Mesendoderm (in vitro differentiated cells): ENCODE measurements at regions not wholly inside any gene's neighbourhood (a gene's known extent, or its start where the extent isn't known, plus 50 kb on each side); places are given as distances from the start of the nearest gene placed in this dataset.

Experiments used
- DNase-seq: peaks from one replicate; pipeline ENCODE4 v3.0.0; 2013
- H2AK5ac ChIP-seq: 2 replicates; pipeline ENCODE4 v1.6.1; 2013; ENCODE audit warnings: low read length, inconsistent platforms
- H2BK120ac ChIP-seq: 2 replicates; pipeline ENCODE4 v1.6.1; 2013; ENCODE audit warnings: low read depth, mild to moderate bottlenecking, low read length, moderate library complexity, mixed read lengths
- H2BK15ac ChIP-seq: replicated peaks from 2 replicates; pipeline ENCODE4 v1.6.1; 2013; ENCODE audit warnings: low read depth, mild to moderate bottlenecking, moderate library complexity
- H2BK5ac ChIP-seq: 2 replicates; pipeline ENCODE4 v1.6.1; 2013; ENCODE audit warnings: low read length, inconsistent platforms
- H3K18ac ChIP-seq: 2 replicates; pipeline ENCODE4 v1.6.1; 2013; ENCODE audit warnings: mild to moderate bottlenecking, low read length, mixed read lengths
- H3K23ac ChIP-seq: one replicate; pipeline ENCODE4 v1.6.1; 2013; ENCODE audit warnings: low read length
- H3K27ac ChIP-seq: 2 replicates; pipeline ENCODE4 v1.5.1; 2013; ENCODE audit warnings: low read depth, mild to moderate bottlenecking, inconsistent platforms, low read length, moderate library complexity
- H3K27me3 ChIP-seq: 2 replicates; pipeline ENCODE4 v1.6.1; 2013; ENCODE audit warnings: low read length, control low read depth, mild to moderate bottlenecking, inconsistent platforms; ENCODE audit not compliant: insufficient read depth, poor library complexity
- H3K36me3 ChIP-seq: 2 replicates; pipeline ENCODE4 v1.6.1; 2013; ENCODE audit warnings: low read length, inconsistent platforms; ENCODE audit not compliant: control insufficient read depth, insufficient read depth
- H3K4ac ChIP-seq: one replicate; pipeline ENCODE4 v1.6.1; 2013; ENCODE audit warnings: low read depth, mild to moderate bottlenecking, low read length, moderate library complexity
- H3K4me1 ChIP-seq: 2 replicates; pipeline ENCODE4 v1.6.1; 2013; ENCODE audit warnings: low read depth, low read length, inconsistent platforms; ENCODE audit not compliant: control insufficient read depth
- H3K4me2 ChIP-seq: 2 replicates; pipeline ENCODE4 v1.6.1; 2013; ENCODE audit warnings: low read length
- H3K4me3 ChIP-seq: 2 replicates; pipeline ENCODE4 v1.5.1; 2013; ENCODE audit warnings: mild to moderate bottlenecking, low read length
- H3K56ac ChIP-seq: one replicate; pipeline ENCODE4 v1.6.1; 2013; ENCODE audit warnings: low read length
- H3K79me1 ChIP-seq: 2 replicates; pipeline ENCODE4 v1.6.1; 2013; ENCODE audit warnings: low read length, inconsistent platforms
- H3K79me2 ChIP-seq: 2 replicates; pipeline ENCODE4 v1.6.1; 2013; ENCODE audit warnings: mild to moderate bottlenecking, low read length; ENCODE audit not compliant: control insufficient read depth, insufficient read depth
- H3K9ac ChIP-seq: 2 replicates; pipeline ENCODE4 v1.6.1; 2013; ENCODE audit warnings: low read length, inconsistent platforms
- H4K5ac ChIP-seq: one replicate; pipeline ENCODE4 v1.6.1; 2013; ENCODE audit warnings: low read length
- H4K8ac ChIP-seq: one replicate; pipeline ENCODE4 v1.6.1; 2013; ENCODE audit warnings: low read depth, mild to moderate bottlenecking, control low read depth, low read length, moderate library complexity
- WGBS: extraction: QIAGEN DNeasy Blood & Tissue Kit; methylation state at CpG from one replicate; pipeline ENCODE4 v1.1.7; 2013; ENCODE audit warnings: low lambda C conversion rate, missing lambda C conversion rate; ENCODE audit not compliant: insufficient coverage; ENCODE audit errors: extremely low coverage; 5-methylcytosine and 5-hydroxymethylcytosine counted together

- no CpG with 5 or more reads among the region's 3 CpGs for WGBS
- H3K4me3 ChIP-seq: no peak overlapping the region
- H4K8ac ChIP-seq: no peak overlapping the region
These were observed 228.7 kb upstream of the SLC35B3 start for GRCh38 chr6:8664070-8664469.

GRCh38 chr6:8659404-8660189 is 224.3 kb upstream of the SLC35B3 start:
- H3K4me1 ChIP-seq: no peaks in the 10 kb centered on the region
- H3K18ac ChIP-seq: no peak overlapping the region
- no peaks in the 10 kb centered on the region for H3K27me3 ChIP-seq
- H3K79me1 ChIP-seq: no peaks in the 10 kb centered on the region
- H2BK120ac ChIP-seq: no peak overlapping the region
- H3K79me2 ChIP-seq: no peaks in the 10 kb centered on the region
- H3K4me3 ChIP-seq: no peak overlapping the region
- no peak for DNase-seq
- H3K36me3 ChIP-seq: no peaks in the 10 kb centered on the region
- no CpG with 5 or more reads among the region's 6 CpGs for WGBS
- no peak overlapping the region for H2BK5ac ChIP-seq
- H3K4ac ChIP-seq: no peak overlapping the region
- no peak overlapping the region for H2AK5ac ChIP-seq
- no peak overlapping the region for H3K9ac ChIP-seq
- no peak overlapping the region for H2BK15ac ChIP-seq
- H4K5ac ChIP-seq: no peak overlapping the region
- H3K56ac ChIP-seq: no peak overlapping the region
- H4K8ac ChIP-seq: no peak overlapping the region
- no peak overlapping the region for H3K27ac ChIP-seq
- H3K4me2 ChIP-seq: no peak overlapping the region
- no peak overlapping the region for H3K23ac ChIP-seq

More at GRCh38 chr6:8664070-8664469, 228.7 kb upstream of the SLC35B3 start:
- Histone ChIP-seq H4K5ac (no peak overlapping the region), H3K56ac (no peak overlapping the region), H3K27me3 (no peaks in the 10 kb centered on the region), H2BK5ac (no peak overlapping the region), H3K4me2 (no peak overlapping the region), H3K4ac (no peak overlapping the region), H3K79me1 (no peaks in the 10 kb centered on the region), H3K23ac (no peak overlapping the region), H2BK120ac (no peak overlapping the region), H3K36me3 (no peaks in the 10 kb centered on the region), H2BK15ac (no peak overlapping the region), H3K27ac (no peak overlapping the region), H3K18ac (no peak overlapping the region), H3K79me2 (no peaks in the 10 kb centered on the region), H3K4me1 (no peaks in the 10 kb centered on the region), H3K9ac (no peak overlapping the region), H2AK5ac (no peak overlapping the region)
- DNase-seq: no peak

- H3K27ac ChIP-seq: no peak overlapping the region
- H4K8ac ChIP-seq: no peak overlapping the region
- no peak overlapping the region for H3K4me2 ChIP-seq
- H3K4ac ChIP-seq: no peak overlapping the region
- H2BK5ac ChIP-seq: no peak overlapping the region
- no peaks in the 10 kb centered on the region for H3K27me3 ChIP-seq
- no peak overlapping the region for H2BK120ac ChIP-seq
- no peak overlapping the region for H3K4me3 ChIP-seq
- H3K23ac ChIP-seq: no peak overlapping the region
- no peaks in the 10 kb centered on the region for H3K79me2 ChIP-seq
- no peaks in the 10 kb centered on the region for H3K79me1 ChIP-seq
- no peak overlapping the region for H2BK15ac ChIP-seq
- H2AK5ac ChIP-seq: no peak overlapping the region
- no peaks in the 10 kb centered on the region for H3K4me1 ChIP-seq
- no peak overlapping the region for H3K18ac ChIP-seq
- H3K56ac ChIP-seq: no peak overlapping the region
- H3K36me3 ChIP-seq: no peaks in the 10 kb centered on the region
- H3K9ac ChIP-seq: no peak overlapping the region
- no peak for DNase-seq
- H4K5ac ChIP-seq: no peak overlapping the region
- WGBS: no CpG with 5 or more reads among the region's 4 CpGs
These were observed 223.1 kb upstream of the SLC35B3 start for GRCh38 chr6:8658416-8658815.

- H3K36me3 ChIP-seq: no peaks in the 10 kb centered on the region
- no peak overlapping the region for H2BK5ac ChIP-seq
- no peak overlapping the region for H3K23ac ChIP-seq
- no peak overlapping the region for H3K9ac ChIP-seq
- H3K79me2 ChIP-seq: no peaks in the 10 kb centered on the region
- H3K18ac ChIP-seq: no peak overlapping the region
- H4K5ac ChIP-seq: no peak overlapping the region
- H3K56ac ChIP-seq: no peak overlapping the region
- H3K4me1 ChIP-seq: no peaks in the 10 kb centered on the region
- no peak overlapping the region for H2BK120ac ChIP-seq
- H3K27ac ChIP-seq: no peak overlapping the region
- no peak overlapping the region for H4K8ac ChIP-seq
- no peak overlapping the region for H2BK15ac ChIP-seq
- no peak overlapping the region for H2AK5ac ChIP-seq
- H3K4ac ChIP-seq: no peak overlapping the region
- H3K27me3 ChIP-seq: no peaks in the 10 kb centered on the region
- H3K4me2 ChIP-seq: no peak overlapping the region
- no peak overlapping the region for H3K4me3 ChIP-seq
- H3K79me1 ChIP-seq: no peaks in the 10 kb centered on the region
- DNase-seq: no peak
These were observed 222.2 kb upstream of the SLC35B3 start for GRCh38 chr6:8657522-8657921.

GRCh38 chr6:8655670-8656454 is 220.5 kb upstream of the SLC35B3 start:
- H3K18ac ChIP-seq: no peak overlapping the region
- no peak overlapping the region for H3K4ac ChIP-seq
- no peak overlapping the region for H2BK120ac ChIP-seq
- H3K23ac ChIP-seq: no peak overlapping the region
- no peaks in the 10 kb centered on the region for H3K4me1 ChIP-seq
- H2BK5ac ChIP-seq: no peak overlapping the region
- H4K8ac ChIP-seq: no peak overlapping the region
- H3K79me2 ChIP-seq: no peaks in the 10 kb centered on the region
- no peak for DNase-seq
- H2AK5ac ChIP-seq: no peak overlapping the region
- no peaks in the 10 kb centered on the region for H3K36me3 ChIP-seq
- no peak overlapping the region for H3K4me3 ChIP-seq
- H3K27me3 ChIP-seq: no peaks in the 10 kb centered on the region
- no CpG with 5 or more reads among the region's 5 CpGs for WGBS
- H2BK15ac ChIP-seq: no peak overlapping the region
- no peak overlapping the region for H3K9ac ChIP-seq
- no peak overlapping the region for H3K27ac ChIP-seq
- H3K4me2 ChIP-seq: no peak overlapping the region
- no peak overlapping the region for H3K56ac ChIP-seq
- H4K5ac ChIP-seq: no peak overlapping the region
- H3K79me1 ChIP-seq: no peaks in the 10 kb centered on the region
